T47D (cell line): ENCODE measurements at regions not wholly inside any gene's neighbourhood (a gene's known extent, or its start where the extent isn't known, plus 50 kb on each side); places are given as distances from the start of the nearest gene placed in this dataset.
A peak's percentile ranks its signal among the peaks of the same experiment; 100 is the strongest.
"Not testable (repeated sequence)": the region's sequence is repeated elsewhere in the genome, so short reads cannot be mapped to it uniquely, and the experiment has no call there.

Experiments used
- DNase-seq, 2 experiments: peaks; one replicate each; pipeline versions ENCODE4 v3.0.0 to v3.0.0-alpha.2; 2011 to 2012; ENCODE audit warnings: low read depth in 1 of 2, low spot score in 1 of 2
- JUND ChIP-seq: IDR thresholded peaks from 2 replicates; pipeline ENCODE4 v1.6.1; 2012; ENCODE audit warnings: low read depth
- in situ Hi-C: cut with HindIII; loops from 2 replicates; pipeline ENCODE4 v1.10.0; 2016; ENCODE audit warnings: low sequenced_read_pairs, low pct_unique_long_range_greater_than_20kb

DNA sequence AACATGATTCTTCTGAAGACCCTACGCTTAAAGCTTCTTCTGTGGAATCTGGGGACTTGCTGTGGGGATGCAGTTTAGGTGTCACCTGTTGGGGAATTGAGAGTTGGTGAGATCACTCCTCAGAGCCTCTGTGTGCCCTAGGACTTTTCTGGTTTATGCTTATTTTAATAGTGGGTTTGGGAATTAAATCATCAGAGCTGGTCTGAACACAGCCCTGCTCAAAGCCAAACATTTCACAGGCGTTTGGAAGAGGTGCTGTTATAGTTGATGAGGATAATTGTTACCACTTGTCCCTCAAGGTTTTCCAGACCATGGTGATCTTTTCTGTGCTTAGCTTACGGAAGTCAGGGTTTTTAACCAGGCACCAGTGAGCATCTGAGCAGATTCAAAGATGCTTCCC lies 106.1 kb downstream of the EBLN1 start:
- TF ChIP-seq JUND = no peak
- DNase-seq = no peak
- in situ Hi-C loops = no loop called here

GRCh38 chr10:22111260-22111659 lies 106.6 kb downstream of the EBLN1 start:
- no peak for DNase-seq
- in situ Hi-C loops = no loop called here
- TF ChIP-seq JUND = no peak

- in situ Hi-C loops = no loop called here
- DNase-seq = no peak
- TF ChIP-seq JUND = no peak
These were observed 107.1 kb downstream of the EBLN1 start for GRCh38 chr10:22110761-22111160.

DNA sequence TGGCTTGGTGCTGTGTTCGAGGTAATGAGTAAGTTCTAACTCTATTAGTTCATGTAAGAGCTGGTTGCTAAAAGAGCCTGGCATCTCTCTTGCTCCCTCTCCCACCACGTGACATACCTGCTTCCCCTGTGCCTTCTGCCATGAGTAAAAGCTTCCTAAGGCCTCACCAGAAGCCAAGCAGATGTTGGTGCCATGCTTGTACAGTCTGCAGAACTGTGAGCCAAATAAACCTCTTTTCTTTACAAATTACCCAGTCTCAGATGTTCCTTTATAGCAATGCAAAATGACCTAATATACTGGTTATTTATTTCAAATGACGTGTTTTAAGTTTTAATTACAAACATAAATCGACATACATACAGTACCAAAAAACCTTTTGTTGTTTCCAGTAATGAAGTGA lies 101.7 kb upstream of the DNAJC1 start:
- no peak for TF ChIP-seq JUND
- DNase-seq = no peak
- in situ Hi-C loops = no loop called here

- peak; percentile 11 to 23 for DNase-seq
- in situ Hi-C loops = no loop called here
- TF ChIP-seq JUND = no peak
These were observed 100.4 kb upstream of the DNAJC1 start for GRCh38 chr10:22103701-22104470.

GRCh38 chr10:22097696-22098095 lies 94.2 kb upstream of the DNAJC1 start:
- TF ChIP-seq JUND = no peak
- no peak for DNase-seq
- in situ Hi-C loops = no loop called here

- DNase-seq, in situ Hi-C loops: not testable (repeated sequence)
These were observed 87.7 kb upstream of the DNAJC1 start for GRCh38 chr10:22091260-22091659.

DNA sequence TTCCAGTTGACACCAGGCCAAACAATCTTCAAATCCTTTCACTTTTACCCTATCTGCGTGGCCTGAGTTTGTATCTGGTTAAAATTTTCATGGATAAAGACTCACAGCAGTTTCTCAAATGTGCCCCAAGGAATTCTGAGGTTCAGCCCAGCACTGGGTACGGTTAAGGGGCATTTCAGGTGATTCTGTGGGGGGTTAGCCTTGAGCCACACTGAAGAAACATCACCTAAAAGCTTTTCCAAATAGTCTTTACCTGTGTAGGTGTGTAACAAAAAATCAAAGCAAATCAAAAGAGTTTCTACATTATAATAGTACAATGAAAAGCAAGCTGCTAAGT lies 83.8 kb upstream of the DNAJC1 start:
- in situ Hi-C loops = no loop called here
- no peak for DNase-seq
- no peak for TF ChIP-seq JUND

GRCh38 chr10:22086730-22087401 lies 83.3 kb upstream of the DNAJC1 start:
- no peak for TF ChIP-seq JUND
- in situ Hi-C loops = no loop called here
- peak; percentile 10 to 75 for DNase-seq

DNA sequence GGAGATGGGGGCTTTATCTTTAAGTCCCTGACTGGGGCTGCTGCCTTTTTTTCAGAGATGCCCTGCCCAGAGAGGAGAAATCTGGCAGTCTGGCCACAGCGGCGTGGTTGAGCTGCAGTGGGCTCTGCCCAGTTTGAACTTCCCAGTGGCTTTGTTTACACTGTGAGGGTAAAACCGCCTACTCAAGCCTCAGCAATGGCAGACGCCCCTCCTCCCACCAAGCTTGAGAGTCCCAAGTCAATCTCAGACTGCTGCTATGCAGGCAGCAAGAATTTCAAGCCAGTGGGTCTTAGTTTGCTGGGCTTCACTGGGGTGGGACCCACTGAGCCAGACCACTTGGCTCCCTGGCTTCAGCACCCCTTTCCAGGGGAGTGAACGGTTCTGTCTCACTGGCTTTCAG lies 76.4 kb upstream of the DNAJC1 start:
- in situ Hi-C loops, DNase-seq: not testable (repeated sequence)

GRCh38 chr10:22071332-22071731 lies 67.8 kb upstream of the DNAJC1 start:
- no peak for TF ChIP-seq JUND
- in situ Hi-C loops = no loop called here
- no peak for DNase-seq

- in situ Hi-C loops = no loop called here
- TF ChIP-seq JUND = no peak
- DNase-seq = no peak
These were observed 63.6 kb upstream of the DNAJC1 start for GRCh38 chr10:22067091-22067490.

GRCh38 chr10:22060984-22061383 lies 57.5 kb upstream of the DNAJC1 start:
- in situ Hi-C loops = not testable (repeated sequence)

DNA sequence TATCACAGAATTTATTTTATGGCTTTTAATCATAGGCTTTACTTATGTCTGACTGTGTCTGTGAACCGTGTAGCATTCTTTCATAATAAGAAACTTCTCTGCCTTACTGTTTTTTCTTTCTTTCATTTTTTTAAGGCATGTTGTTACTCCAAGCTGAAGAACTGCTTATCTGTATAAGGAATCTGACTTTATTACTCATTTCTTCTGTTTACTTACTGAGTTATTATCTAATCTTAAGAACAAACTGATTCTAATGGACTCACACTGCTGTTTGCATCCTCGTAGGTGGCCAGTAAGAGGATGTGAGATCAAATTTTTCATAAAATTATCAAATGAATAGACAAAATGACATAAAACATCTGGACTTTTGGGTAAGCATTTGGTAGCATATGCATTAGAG lies 54.7 kb upstream of the DNAJC1 start:
- no peak for DNase-seq
- in situ Hi-C loops = no loop called here
- no peak for TF ChIP-seq JUND

More at GRCh38 chr10:22060984-22061383, 57.5 kb upstream of the DNAJC1 start:
- not testable (repeated sequence) for DNase-seq
